ENCODE measurements at regions not wholly inside any gene's neighbourhood (a gene's known extent, or its start where the extent isn't known, plus 50 kb on each side); places are given as distances from the start of the nearest gene placed in this dataset.

DNA sequence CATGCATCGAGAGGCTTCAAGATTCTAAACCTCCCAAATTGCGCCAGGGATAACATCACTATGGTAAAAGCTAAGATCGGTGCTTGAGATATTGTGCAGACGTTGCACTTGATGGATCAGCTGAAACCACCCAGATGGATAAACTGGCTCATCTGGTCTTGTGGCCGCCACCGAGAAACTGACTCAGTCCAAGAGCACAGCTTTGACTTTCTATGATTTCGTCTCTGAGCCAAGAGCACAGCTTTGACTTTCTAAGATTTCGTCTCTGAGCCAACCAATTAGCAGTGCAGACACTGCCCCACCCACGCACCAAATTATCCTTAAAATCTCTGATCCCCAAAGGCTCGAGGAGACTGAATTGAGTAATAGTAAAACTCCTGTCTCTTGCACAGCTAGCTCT, 687.2 kb downstream of the FAM133A start (continued):
- TF ChIP-seq, protein P1, sequence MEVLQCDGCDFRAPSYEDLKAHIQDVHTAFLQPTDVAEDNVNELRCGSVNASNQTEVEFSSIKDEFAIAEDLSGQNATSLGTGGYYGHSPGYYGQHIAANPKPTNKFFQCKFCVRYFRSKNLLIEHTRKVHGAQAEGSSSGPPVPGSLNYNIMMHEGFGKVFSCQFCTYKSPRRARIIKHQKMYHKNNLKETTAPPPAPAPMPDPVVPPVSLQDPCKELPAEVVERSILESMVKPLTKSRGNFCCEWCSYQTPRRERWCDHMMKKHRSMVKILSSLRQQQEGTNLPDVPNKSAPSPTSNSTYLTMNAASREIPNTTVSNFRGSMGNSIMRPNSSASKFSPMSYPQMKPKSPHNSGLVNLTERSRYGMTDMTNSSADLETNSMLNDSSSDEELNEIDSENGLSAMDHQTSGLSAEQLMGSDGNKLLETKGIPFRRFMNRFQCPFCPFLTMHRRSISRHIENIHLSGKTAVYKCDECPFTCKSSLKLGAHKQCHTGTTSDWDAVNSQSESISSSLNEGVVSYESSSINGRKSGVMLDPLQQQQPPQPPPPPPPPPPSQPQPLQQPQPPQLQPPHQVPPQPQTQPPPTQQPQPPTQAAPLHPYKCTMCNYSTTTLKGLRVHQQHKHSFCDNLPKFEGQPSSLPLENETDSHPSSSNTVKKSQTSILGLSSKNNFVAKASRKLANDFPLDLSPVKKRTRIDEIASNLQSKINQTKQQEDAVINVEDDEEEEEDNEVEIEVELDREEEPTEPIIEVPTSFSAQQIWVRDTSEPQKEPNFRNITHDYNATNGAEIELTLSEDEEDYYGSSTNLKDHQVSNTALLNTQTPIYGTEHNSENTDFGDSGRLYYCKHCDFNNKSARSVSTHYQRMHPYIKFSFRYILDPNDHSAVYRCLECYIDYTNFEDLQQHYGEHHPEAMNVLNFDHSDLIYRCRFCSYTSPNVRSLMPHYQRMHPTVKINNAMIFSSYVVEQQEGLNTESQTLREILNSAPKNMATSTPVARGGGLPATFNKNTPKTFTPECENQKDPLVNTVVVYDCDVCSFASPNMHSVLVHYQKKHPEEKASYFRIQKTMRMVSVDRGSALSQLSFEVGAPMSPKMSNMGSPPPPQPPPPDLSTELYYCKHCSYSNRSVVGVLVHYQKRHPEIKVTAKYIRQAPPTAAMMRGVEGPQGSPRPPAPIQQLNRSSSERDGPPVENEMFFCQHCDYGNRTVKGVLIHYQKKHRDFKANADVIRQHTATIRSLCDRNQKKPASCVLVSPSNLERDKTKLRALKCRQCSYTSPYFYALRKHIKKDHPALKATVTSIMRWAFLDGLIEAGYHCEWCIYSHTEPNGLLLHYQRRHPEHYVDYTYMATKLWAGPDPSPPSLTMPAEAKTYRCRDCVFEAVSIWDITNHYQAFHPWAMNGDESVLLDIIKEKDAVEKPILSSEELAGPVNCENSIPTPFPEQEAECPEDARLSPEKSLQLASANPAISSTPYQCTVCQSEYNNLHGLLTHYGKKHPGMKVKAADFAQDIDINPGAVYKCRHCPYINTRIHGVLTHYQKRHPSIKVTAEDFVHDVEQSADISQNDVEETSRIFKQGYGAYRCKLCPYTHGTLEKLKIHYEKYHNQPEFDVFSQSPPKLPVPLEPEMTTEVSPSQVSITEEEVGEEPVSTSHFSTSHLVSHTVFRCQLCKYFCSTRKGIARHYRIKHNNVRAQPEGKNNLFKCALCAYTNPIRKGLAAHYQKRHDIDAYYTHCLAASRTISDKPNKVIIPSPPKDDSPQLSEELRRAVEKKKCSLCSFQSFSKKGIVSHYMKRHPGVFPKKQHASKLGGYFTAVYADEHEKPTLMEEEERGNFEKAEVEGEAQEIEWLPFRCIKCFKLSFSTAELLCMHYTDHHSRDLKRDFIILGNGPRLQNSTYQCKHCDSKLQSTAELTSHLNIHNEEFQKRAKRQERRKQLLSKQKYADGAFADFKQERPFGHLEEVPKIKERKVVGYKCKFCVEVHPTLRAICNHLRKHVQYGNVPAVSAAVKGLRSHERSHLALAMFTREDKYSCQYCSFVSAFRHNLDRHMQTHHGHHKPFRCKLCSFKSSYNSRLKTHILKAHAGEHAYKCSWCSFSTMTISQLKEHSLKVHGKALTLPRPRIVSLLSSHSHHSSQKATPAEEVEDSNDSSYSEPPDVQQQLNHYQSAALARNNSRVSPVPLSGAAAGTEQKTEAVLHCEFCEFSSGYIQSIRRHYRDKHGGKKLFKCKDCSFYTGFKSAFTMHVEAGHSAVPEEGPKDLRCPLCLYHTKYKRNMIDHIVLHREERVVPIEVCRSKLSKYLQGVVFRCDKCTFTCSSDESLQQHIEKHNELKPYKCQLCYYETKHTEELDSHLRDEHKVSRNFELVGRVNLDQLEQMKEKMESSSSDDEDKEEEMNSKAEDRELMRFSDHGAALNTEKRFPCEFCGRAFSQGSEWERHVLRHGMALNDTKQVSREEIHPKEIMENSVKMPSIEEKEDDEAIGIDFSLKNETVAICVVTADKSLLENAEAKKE (CRISPR knock-in tag; IDR thresholded peaks at IDR 0.05) = no peak
- TF ChIP-seq, protein P2, sequence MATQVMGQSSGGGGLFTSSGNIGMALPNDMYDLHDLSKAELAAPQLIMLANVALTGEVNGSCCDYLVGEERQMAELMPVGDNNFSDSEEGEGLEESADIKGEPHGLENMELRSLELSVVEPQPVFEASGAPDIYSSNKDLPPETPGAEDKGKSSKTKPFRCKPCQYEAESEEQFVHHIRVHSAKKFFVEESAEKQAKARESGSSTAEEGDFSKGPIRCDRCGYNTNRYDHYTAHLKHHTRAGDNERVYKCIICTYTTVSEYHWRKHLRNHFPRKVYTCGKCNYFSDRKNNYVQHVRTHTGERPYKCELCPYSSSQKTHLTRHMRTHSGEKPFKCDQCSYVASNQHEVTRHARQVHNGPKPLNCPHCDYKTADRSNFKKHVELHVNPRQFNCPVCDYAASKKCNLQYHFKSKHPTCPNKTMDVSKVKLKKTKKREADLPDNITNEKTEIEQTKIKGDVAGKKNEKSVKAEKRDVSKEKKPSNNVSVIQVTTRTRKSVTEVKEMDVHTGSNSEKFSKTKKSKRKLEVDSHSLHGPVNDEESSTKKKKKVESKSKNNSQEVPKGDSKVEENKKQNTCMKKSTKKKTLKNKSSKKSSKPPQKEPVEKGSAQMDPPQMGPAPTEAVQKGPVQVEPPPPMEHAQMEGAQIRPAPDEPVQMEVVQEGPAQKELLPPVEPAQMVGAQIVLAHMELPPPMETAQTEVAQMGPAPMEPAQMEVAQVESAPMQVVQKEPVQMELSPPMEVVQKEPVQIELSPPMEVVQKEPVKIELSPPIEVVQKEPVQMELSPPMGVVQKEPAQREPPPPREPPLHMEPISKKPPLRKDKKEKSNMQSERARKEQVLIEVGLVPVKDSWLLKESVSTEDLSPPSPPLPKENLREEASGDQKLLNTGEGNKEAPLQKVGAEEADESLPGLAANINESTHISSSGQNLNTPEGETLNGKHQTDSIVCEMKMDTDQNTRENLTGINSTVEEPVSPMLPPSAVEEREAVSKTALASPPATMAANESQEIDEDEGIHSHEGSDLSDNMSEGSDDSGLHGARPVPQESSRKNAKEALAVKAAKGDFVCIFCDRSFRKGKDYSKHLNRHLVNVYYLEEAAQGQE (IDR thresholded peaks at IDR 0.05; ENCODE audit: unreplicated experiment) = no peak

DNA sequence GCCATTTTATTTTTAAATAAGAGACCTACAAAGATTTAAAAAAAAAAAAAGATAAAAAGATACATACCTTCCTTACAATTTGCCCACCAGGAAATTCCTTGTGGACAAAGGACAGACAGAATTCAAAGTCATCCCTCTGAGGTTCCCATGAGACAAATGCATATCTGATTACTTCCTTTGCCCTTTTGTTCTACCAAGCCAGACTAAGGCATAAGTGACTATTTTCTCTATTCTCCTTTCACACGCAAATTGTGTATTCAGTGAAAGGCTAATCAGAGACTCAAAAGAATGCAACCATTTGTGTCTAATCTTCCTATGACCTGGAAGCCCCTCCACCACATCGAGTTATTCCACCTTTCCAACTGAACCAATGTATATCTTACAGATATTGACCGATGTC, 691.7 kb downstream of the FAM133A start:
- Histone ChIP-seq H3K79me2 (replicated peaks; ENCODE audit: insufficient read depth) (no peaks in the 10 kb centered on the region), H3K36me3 (ENCODE audit: insufficient read depth) (no peaks in the 10 kb centered on the region), H3K4me2 (no peak overlapping the region), H3K4me1 (ENCODE audit: insufficient read depth) (peaks cover 13% of the 10 kb centered on the region), H3K4me3 (no peak overlapping the region), H3K27me3 (ENCODE audit: insufficient read depth) (no peaks in the 10 kb centered on the region), H3K27ac (ENCODE audit: low read depth) (peak overlapping the region; percentile 85), H2AFZ (no peak overlapping the region), H3K9me2 (ENCODE audit: insufficient read depth) (no peaks in the 10 kb centered on the region), H3F3A (replicated peaks; ENCODE audit: low read depth) (no peaks in the 10 kb centered on the region), H4K20me1 (replicated peaks; ENCODE audit: insufficient read depth) (no peaks in the 10 kb centered on the region)
- DNase-seq (ENCODE audit: low spot score) (peak; percentile 21), ATAC-seq (no peak)
- Mint-ChIP-seq H3K27ac (peak overlapping the region; percentile 70; the same call in 1 of the 2 replicates), H3K4me1 (peaks cover 14% of the 10 kb centered on the region; the same call in 2 of the 3 replicates), H3K4me3 (no peak overlapping the region), H3K9me3 (peaks cover 34% of the 10 kb centered on the region), H3K27me3 (ENCODE audit: insufficient read depth, low read depth, poor library complexity) (peaks cover 3% of the 10 kb centered on the region), H3K36me3 (ENCODE audit: low read depth) (peaks cover 35% of the 10 kb centered on the region)
- TF ChIP-seq, protein P3, sequence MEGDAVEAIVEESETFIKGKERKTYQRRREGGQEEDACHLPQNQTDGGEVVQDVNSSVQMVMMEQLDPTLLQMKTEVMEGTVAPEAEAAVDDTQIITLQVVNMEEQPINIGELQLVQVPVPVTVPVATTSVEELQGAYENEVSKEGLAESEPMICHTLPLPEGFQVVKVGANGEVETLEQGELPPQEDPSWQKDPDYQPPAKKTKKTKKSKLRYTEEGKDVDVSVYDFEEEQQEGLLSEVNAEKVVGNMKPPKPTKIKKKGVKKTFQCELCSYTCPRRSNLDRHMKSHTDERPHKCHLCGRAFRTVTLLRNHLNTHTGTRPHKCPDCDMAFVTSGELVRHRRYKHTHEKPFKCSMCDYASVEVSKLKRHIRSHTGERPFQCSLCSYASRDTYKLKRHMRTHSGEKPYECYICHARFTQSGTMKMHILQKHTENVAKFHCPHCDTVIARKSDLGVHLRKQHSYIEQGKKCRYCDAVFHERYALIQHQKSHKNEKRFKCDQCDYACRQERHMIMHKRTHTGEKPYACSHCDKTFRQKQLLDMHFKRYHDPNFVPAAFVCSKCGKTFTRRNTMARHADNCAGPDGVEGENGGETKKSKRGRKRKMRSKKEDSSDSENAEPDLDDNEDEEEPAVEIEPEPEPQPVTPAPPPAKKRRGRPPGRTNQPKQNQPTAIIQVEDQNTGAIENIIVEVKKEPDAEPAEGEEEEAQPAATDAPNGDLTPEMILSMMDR (conservative IDR thresholded peaks at IDR 0.05; ENCODE audit: low read depth in 2 of 2) = no peak
- TF ChIP-seq, protein P2 (IDR thresholded peaks at IDR 0.05; ENCODE audit: unreplicated experiment) = no peak
- peak; percentile 56; the same call in 1 of the 2 replicates for TF ChIP-seq NANOG (IDR thresholded peaks at IDR 0.05; ENCODE audit: borderline replicate concordance)
- TF ChIP-seq ZNF114 (CRISPR knock-in tag; IDR thresholded peaks at IDR 0.05) = no peak
- no peak for TF ChIP-seq POLR2AphosphoS5 (IDR thresholded peaks at IDR 0.05; ENCODE audit: low read depth)
- no peak for TF ChIP-seq EZH2 (IDR thresholded peaks at IDR 0.05; ENCODE audit: low read depth, unreplicated experiment)

Measured in GM23338 (cell line).